SK-N-SH treated with all-trans-retinoic acid at 6 μM for 48 hours (cell line): ENCODE measurements at regions not wholly inside any gene's neighbourhood (a gene's known extent, or its start where the extent isn't known, plus 50 kb on each side); places are given as distances from the start of the nearest gene placed in this dataset.

Experiments used
- ATAC-seq: fragments of 200-7000 bp; cut with Tn5 transposase; 3 replicates; pipeline ENCODE4 v1.9.1; 2020; ENCODE audit warnings: mild to moderate bottlenecking, moderate library complexity
- ARNTL ChIP-seq: fragments of 450-650 bp; formaldehyde crosslinking; IDR thresholded peaks from 2 replicates; pipeline ENCODE4 v1.5.0; 2020; ENCODE audit warnings: low read depth, mild to moderate bottlenecking, moderate library complexity, borderline replicate concordance
- BACH2 ChIP-seq: fragments of 250-450 bp; sonication (Bioruptor Pico); IDR thresholded peaks from 2 replicates; pipeline ENCODE4 v1.9.0; 2021; ENCODE audit warnings: mild to moderate bottlenecking, borderline replicate concordance
- CSDC2 ChIP-seq: fragments of 250-450 bp; sonication (Bioruptor Pico); IDR thresholded peaks from 2 replicates; pipeline ENCODE4 v1.5.0; 2020; ENCODE audit warnings: mild to moderate bottlenecking, moderate library complexity
- ESRRG ChIP-seq: fragments of 250-450 bp; sonication (Bioruptor Pico); IDR thresholded peaks from 2 replicates; pipeline ENCODE4 v1.6.1; 2021; ENCODE audit warnings: mild to moderate bottlenecking
- GLIS3 ChIP-seq: fragments of 250-450 bp; sonication (Bioruptor Pico); IDR thresholded peaks from 2 replicates; pipeline ENCODE4 v1.5.0; 2020; ENCODE audit warnings: mild to moderate bottlenecking, moderate library complexity
- ISL1 ChIP-seq: fragments of 250-450 bp; sonication (Bioruptor Pico); IDR thresholded peaks from 2 replicates; pipeline ENCODE4 v2.1.2; 2022; ENCODE audit warnings: mild to moderate bottlenecking, moderate library complexity
- OSR1 ChIP-seq: fragments of 250-450 bp; sonication (Bioruptor Pico); IDR thresholded peaks from 2 replicates; pipeline ENCODE4 v1.8.0; 2022; ENCODE audit warnings: moderate library complexity, mild to moderate bottlenecking, inconsistent platforms
- PPARA ChIP-seq: fragments of 250-450 bp; sonication (Bioruptor Pico); IDR thresholded peaks from 2 replicates; pipeline ENCODE4 v1.5.0; 2020; ENCODE audit warnings: mild to moderate bottlenecking, borderline replicate concordance
- RARB ChIP-seq: fragments of 250-450 bp; sonication (Bioruptor Pico); IDR thresholded peaks from 2 replicates; pipeline ENCODE4 v1.8.0; 2021; ENCODE audit warnings: mild to moderate bottlenecking, moderate library complexity
- SNAI2 ChIP-seq: fragments of 250-450 bp; sonication (Bioruptor Pico); IDR thresholded peaks from 2 replicates; pipeline ENCODE4 v1.5.0; 2020; ENCODE audit warnings: mild to moderate bottlenecking, moderate library complexity
- TCF4 ChIP-seq: fragments of 250-450 bp; sonication (Bioruptor Pico); IDR thresholded peaks from 2 replicates; pipeline ENCODE4 v1.8.0; 2021; ENCODE audit warnings: mild to moderate bottlenecking, moderate library complexity, borderline replicate concordance
- TOX ChIP-seq: fragments of 250-450 bp; sonication (Bioruptor Pico); IDR thresholded peaks from 2 replicates; pipeline ENCODE4 v1.8.0; 2021; ENCODE audit warnings: mild to moderate bottlenecking, moderate library complexity, borderline replicate concordance
- ZC3H10 ChIP-seq: fragments of 250-450 bp; sonication (Bioruptor Pico); IDR thresholded peaks from 2 replicates; pipeline ENCODE4 v1.5.1; 2021; ENCODE audit warnings: mild to moderate bottlenecking, moderate library complexity
- ZFP3 ChIP-seq: fragments of 250-450 bp; sonication (Bioruptor Pico); IDR thresholded peaks from 2 replicates; pipeline ENCODE4 v1.5.0; 2020; ENCODE audit warnings: mild to moderate bottlenecking, moderate library complexity
- ZFP30 ChIP-seq: fragments of 450-650 bp; formaldehyde crosslinking; IDR thresholded peaks from 2 replicates; pipeline ENCODE4 v1.5.0; 2022; ENCODE audit warnings: mild to moderate bottlenecking, moderate library complexity
- ZNF565 ChIP-seq: fragments of 450-650 bp; formaldehyde crosslinking; conservative IDR thresholded peaks from 2 replicates; pipeline ENCODE4 v1.5.0; 2020; ENCODE audit warnings: low read depth, mild to moderate bottlenecking, moderate library complexity
- ZNF70 ChIP-seq: fragments of 450-650 bp; formaldehyde crosslinking; IDR thresholded peaks from 2 replicates; pipeline ENCODE4 v1.5.0; 2020; ENCODE audit warnings: mild to moderate bottlenecking, moderate library complexity
- ZNF8 ChIP-seq: fragments of 450-650 bp; formaldehyde crosslinking; IDR thresholded peaks from 2 replicates; pipeline ENCODE4 v1.5.0; 2020; ENCODE audit warnings: mild to moderate bottlenecking, moderate library complexity
- TF ChIP-seq, protein P1 (sequence below): fragments of 250-450 bp; sonication (Bioruptor Pico); IDR thresholded peaks from 2 replicates; pipeline ENCODE4 v1.8.0; 2020; ENCODE audit warnings: mild to moderate bottlenecking, moderate library complexity, borderline replicate concordance
- TF ChIP-seq, protein P2 (sequence below): fragments of 250-450 bp; sonication (Bioruptor Pico); IDR thresholded peaks from 2 replicates; pipeline ENCODE4 v1.5.1; 2021; ENCODE audit warnings: mild to moderate bottlenecking, moderate library complexity
- TF ChIP-seq, protein P3 (sequence below): fragments of 250-450 bp; sonication (Bioruptor Pico); IDR thresholded peaks from 2 replicates; pipeline ENCODE4 v1.5.1; 2020; ENCODE audit warnings: low read depth, mild to moderate bottlenecking, moderate library complexity

DNA sequence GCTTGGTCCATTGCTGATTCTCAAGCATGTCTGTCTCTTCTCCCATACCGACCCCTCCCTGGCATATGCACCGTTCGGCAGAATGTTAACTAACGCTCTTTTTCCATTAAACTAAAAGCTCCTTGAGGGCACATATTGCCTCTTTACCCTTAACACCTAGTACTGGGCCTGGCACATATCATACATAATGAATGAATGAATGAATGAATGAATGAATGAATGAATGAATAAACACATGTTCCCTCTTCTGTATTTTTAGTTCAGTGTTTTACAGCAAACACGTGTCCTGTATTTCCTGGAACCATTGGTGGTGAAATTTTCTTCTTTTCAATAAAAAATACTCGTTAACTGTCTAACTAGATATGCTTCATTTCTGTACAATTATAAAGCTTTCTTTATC is 174.4 kb upstream of the DTNBP1 start:
- no peak for ATAC-seq
- TF ChIP-seq, protein P1, sequence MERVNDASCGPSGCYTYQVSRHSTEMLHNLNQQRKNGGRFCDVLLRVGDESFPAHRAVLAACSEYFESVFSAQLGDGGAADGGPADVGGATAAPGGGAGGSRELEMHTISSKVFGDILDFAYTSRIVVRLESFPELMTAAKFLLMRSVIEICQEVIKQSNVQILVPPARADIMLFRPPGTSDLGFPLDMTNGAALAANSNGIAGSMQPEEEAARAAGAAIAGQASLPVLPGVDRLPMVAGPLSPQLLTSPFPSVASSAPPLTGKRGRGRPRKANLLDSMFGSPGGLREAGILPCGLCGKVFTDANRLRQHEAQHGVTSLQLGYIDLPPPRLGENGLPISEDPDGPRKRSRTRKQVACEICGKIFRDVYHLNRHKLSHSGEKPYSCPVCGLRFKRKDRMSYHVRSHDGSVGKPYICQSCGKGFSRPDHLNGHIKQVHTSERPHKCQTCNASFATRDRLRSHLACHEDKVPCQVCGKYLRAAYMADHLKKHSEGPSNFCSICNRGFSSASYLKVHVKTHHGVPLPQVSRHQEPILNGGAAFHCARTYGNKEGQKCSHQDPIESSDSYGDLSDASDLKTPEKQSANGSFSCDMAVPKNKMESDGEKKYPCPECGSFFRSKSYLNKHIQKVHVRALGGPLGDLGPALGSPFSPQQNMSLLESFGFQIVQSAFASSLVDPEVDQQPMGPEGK = no peak
- TF ChIP-seq ZFP30 (no peak), ZFP3 (CRISPR knock-in tag) (no peak), CSDC2 (CRISPR knock-in tag) (no peak), TOX (CRISPR knock-in tag) (no peak), SNAI2 (CRISPR knock-in tag) (no peak), BACH2 (CRISPR knock-in tag) (no peak), ZNF8 (no peak)
- TF ChIP-seq, protein P2, sequence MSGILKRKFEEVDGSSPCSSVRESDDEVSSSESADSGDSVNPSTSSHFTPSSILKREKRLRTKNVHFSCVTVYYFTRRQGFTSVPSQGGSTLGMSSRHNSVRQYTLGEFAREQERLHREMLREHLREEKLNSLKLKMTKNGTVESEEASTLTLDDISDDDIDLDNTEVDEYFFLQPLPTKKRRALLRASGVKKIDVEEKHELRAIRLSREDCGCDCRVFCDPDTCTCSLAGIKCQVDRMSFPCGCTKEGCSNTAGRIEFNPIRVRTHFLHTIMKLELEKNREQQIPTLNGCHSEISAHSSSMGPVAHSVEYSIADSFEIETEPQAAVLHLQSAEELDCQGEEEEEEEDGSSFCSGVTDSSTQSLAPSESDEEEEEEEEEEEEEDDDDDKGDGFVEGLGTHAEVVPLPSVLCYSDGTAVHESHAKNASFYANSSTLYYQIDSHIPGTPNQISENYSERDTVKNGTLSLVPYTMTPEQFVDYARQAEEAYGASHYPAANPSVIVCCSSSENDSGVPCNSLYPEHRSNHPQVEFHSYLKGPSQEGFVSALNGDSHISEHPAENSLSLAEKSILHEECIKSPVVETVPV (CRISPR knock-in tag) = no peak

DNA sequence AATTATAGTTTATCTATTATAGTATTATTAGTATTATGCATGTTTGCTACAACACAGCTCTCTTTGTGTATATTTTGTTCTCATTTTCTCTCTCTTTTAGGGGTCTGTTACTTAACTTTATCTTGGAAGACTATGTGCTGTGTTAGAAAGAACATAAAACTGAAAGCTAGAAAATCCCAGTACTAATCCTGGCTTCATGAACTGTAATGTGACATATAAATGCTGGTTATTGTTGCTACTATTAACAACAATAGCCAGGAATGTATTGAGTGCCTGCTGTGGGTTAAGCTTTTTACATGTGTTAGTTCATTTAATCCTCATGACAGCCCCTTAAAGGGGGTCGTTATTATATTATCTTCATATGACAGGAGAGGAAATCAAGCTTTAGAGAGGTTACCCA is 170.0 kb upstream of the DTNBP1 start:
- no peak for ATAC-seq

DNA sequence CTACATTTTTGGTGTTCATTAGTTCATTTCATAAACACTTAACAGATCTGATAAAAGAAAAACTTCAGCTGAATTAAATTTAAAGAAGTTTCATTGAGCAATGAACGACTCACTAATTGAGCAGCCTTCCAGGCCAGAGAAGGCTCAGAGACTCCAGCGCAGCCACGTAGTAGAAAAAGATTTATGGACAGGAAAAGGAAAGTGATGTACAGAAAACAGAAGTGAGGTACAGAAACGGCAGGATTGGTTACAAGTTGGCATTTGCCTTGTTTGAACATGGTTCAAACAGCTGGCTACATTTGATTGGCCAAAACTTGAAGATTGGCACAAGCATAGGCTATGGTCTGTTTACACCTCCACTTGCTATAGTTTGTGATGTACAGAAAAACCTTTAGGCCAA is 166.3 kb upstream of the DTNBP1 start:
- TF ChIP-seq TCF4 (no peak), ISL1 (CRISPR knock-in tag) (no peak), ARNTL (CRISPR knock-in tag) (no peak), ZC3H10 (CRISPR knock-in tag) (no peak), PPARA (CRISPR knock-in tag) (no peak), CSDC2 (CRISPR knock-in tag) (no peak), ZNF565 (CRISPR knock-in tag) (no peak), ZFP30 (no peak), GLIS3 (CRISPR knock-in tag) (no peak), RARB (CRISPR knock-in tag) (no peak), SNAI2 (CRISPR knock-in tag) (no peak), OSR1 (no peak), ZFP3 (CRISPR knock-in tag) (no peak), ZNF8 (no peak), ESRRG (no peak), BACH2 (CRISPR knock-in tag) (no peak), ZNF70 (CRISPR knock-in tag) (no peak)
- TF ChIP-seq, protein P1 = no peak
- TF ChIP-seq, protein P3, sequence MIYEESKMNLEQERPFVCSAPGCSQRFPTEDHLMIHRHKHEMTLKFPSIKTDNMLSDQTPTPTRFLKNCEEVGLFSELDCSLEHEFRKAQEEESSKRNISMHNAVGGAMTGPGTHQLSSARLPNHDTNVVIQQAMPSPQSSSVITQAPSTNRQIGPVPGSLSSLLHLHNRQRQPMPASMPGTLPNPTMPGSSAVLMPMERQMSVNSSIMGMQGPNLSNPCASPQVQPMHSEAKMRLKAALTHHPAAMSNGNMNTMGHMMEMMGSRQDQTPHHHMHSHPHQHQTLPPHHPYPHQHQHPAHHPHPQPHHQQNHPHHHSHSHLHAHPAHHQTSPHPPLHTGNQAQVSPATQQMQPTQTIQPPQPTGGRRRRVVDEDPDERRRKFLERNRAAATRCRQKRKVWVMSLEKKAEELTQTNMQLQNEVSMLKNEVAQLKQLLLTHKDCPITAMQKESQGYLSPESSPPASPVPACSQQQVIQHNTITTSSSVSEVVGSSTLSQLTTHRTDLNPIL (CRISPR knock-in tag) = no peak
- TF ChIP-seq, protein P2 (CRISPR knock-in tag) = no peak
- no peak for ATAC-seq

More for the DNA sequence above, 170.0 kb upstream of the DTNBP1 start:
- TF ChIP-seq OSR1 (no peak), ZC3H10 (CRISPR knock-in tag) (no peak), ARNTL (CRISPR knock-in tag) (no peak), ZFP30 (no peak), ISL1 (CRISPR knock-in tag) (no peak)
- TF ChIP-seq, all 23 proteins: peak for 0
